ENCODE measurements at regions not wholly inside any gene's neighbourhood (a gene's known extent, or its start where the extent isn't known, plus 50 kb on each side); places are given as distances from the start of the nearest gene placed in this dataset.

DNA sequence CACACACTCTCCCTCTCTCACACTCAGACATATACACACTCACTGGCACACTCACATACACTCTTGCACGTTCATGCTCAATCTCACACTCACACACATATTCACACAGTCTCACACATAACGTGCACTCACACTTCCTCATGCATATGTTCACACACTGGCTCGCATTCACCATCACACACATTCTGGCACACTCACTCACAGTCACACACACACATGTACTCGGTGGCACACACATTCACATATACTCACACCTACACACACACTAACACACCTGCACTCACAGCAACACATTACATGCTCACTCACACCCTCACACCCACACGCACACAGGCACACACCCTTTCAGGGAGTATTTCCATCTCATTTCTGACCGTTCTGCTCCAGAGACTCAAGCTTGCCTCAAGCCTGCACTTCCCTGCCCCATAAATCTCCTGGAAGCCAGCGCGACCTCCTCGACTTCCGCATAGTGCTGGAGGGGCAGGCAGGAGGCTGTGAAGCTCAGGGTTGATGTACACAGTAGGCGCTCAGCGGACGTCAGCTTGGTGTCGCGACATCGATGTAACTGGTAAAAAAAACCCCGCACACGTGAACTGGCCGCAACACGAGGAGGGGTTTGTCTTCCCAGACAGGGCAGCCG lies 66.7 kb upstream of the FOXF1 start:
- Histone ChIP-seq H3K36me3 (ENCODE audit: control insufficient read depth in 2 of 2, extremely low read depth in 1 of 2, insufficient read depth in 2 of 2, low read length in 2 of 2) (no peaks in the 10 kb centered on the region), H3K79me2 (ENCODE audit: control insufficient read depth, insufficient read depth, low read length) (no peaks in the 10 kb centered on the region), H4K20me1 (replicated peaks; ENCODE audit: control insufficient read depth, extremely low read depth, insufficient read depth, low read length) (no peaks in the 10 kb centered on the region), H3K4me1 (ENCODE audit: control insufficient read depth, extremely low read depth, insufficient read depth, low read length) (peaks cover 6% of the 10 kb centered on the region), H3K4me2 (ENCODE audit: insufficient read depth, low read length) (no peak overlapping the region), H3K27me3 (ENCODE audit: control insufficient read depth in 2 of 2, insufficient read depth in 2 of 2, low read length in 2 of 2) (peaks cover 10 to 11% of the 10 kb centered on the region in 2 experiments), H3K27ac (ENCODE audit: insufficient read depth, low read depth, low read length) (no peak overlapping the region), H3K9me3 (replicated peaks; ENCODE audit: control insufficient read depth, insufficient read depth, low read length) (no peaks in the 10 kb centered on the region), H3K9ac (replicated peaks; ENCODE audit: extremely low read depth, insufficient read depth, low read length) (no peak overlapping the region), H3K9me1 (replicated peaks; ENCODE audit: control insufficient read depth, extremely low read depth, insufficient read depth, low read length) (no peaks in the 10 kb centered on the region), H2AFZ (ENCODE audit: low read depth, low read length) (no peak overlapping the region), H3K4me3 (replicated peaks in 1 of 3; ENCODE audit: insufficient read depth in 1 of 3, low read depth in 1 of 3, low read length in 3 of 3) (no peak overlapping the region)
- dilution Hi-C loops (cut with MboI; ENCODE audit: extremely low pct_ligation_motif_present, low sequenced_read_pairs): no loop called here
- ChIA-PET CTCF (interaction anchor here (1.0 kb wide), 1 partner anchor 192 kb away, joined by 4 read pairs; no protein-coding TSS in a partner anchor), POLR2A (no interaction called here)
- intact Hi-C loops (cut with micrococcal nuclease): loop anchor here (1.0 kb wide), 1 partner anchor 56 kb away; no protein-coding TSS in a partner anchor
- no peak for FAIRE-seq
- DNase-seq (ENCODE audit: low read depth, low spot score): no peak
- BruUV-seq (replicated peaks): no TSS peak
- no peak for TF ChIP-seq FOS (IDR thresholded peaks at IDR 0.05; ENCODE audit: borderline replicate concordance, insufficient read depth, low read length)
- TF ChIP-seq POLR2A (IDR thresholded peaks at IDR 0.05; ENCODE audit: low read depth, low read length): no peak
- no peak for TF ChIP-seq GATA2 (IDR thresholded peaks at IDR 0.05; ENCODE audit: insufficient read depth, insufficient read length, low read depth, low read length)
- TF ChIP-seq JUN (IDR thresholded peaks at IDR 0.05; ENCODE audit: borderline replicate concordance, insufficient read depth, insufficient read length, low read depth): no peak
- TF ChIP-seq, protein P1, sequence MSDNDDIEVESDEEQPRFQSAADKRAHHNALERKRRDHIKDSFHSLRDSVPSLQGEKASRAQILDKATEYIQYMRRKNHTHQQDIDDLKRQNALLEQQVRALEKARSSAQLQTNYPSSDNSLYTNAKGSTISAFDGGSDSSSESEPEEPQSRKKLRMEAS (IDR thresholded peaks at IDR 0.05; ENCODE audit: insufficient read depth, insufficient read length): no peak
- no peak for TF ChIP-seq POLR2AphosphoS5 (IDR thresholded peaks at IDR 0.05; ENCODE audit: insufficient read depth, low read depth, low read length)
- no peak for TF ChIP-seq MYC (IDR thresholded peaks at IDR 0.05; ENCODE audit: low read depth, low read length)

GRCh38 chr16:86444261-86444660 lies 66.1 kb upstream of the FOXF1 start:
- H3K79me2 ChIP-seq (ENCODE audit: control insufficient read depth, insufficient read depth, low read length): no peaks in the 10 kb centered on the region
- H3K36me3 ChIP-seq (ENCODE audit: control insufficient read depth in 2 of 2, extremely low read depth in 1 of 2, insufficient read depth in 2 of 2, low read length in 2 of 2): no peaks in the 10 kb centered on the region
- dilution Hi-C loops (cut with MboI; ENCODE audit: extremely low pct_ligation_motif_present, low sequenced_read_pairs): no loop called here
- no peak for FAIRE-seq
- H3K4me1 ChIP-seq (ENCODE audit: control insufficient read depth, extremely low read depth, insufficient read depth, low read length): peaks cover 6% of the 10 kb centered on the region
- TF ChIP-seq MYC (IDR thresholded peaks at IDR 0.05; ENCODE audit: low read depth, low read length) (no peak), JUN (IDR thresholded peaks at IDR 0.05; ENCODE audit: borderline replicate concordance, insufficient read depth, insufficient read length, low read depth) (no peak), POLR2A (IDR thresholded peaks at IDR 0.05; ENCODE audit: low read depth, low read length) (no peak)
- TF ChIP-seq, protein P1 (IDR thresholded peaks at IDR 0.05; ENCODE audit: insufficient read depth, insufficient read length): no peak
- H2AFZ ChIP-seq (ENCODE audit: low read depth, low read length): no peak overlapping the region
- peaks cover 9 to 10% of the 10 kb centered on the region in 2 experiments for H3K27me3 ChIP-seq (ENCODE audit: control insufficient read depth in 2 of 2, insufficient read depth in 2 of 2, low read length in 2 of 2)
- peak; percentile 55 for DNase-seq (ENCODE audit: low read depth, low spot score)
- H3K9me1 ChIP-seq (replicated peaks; ENCODE audit: control insufficient read depth, extremely low read depth, insufficient read depth, low read length): no peaks in the 10 kb centered on the region
- H3K9ac ChIP-seq (replicated peaks; ENCODE audit: extremely low read depth, insufficient read depth, low read length): no peak overlapping the region
- H3K4me2 ChIP-seq (ENCODE audit: insufficient read depth, low read length): no peak overlapping the region
- no peaks in the 10 kb centered on the region for H4K20me1 ChIP-seq (replicated peaks; ENCODE audit: control insufficient read depth, extremely low read depth, insufficient read depth, low read length)
- no TSS peak for BruUV-seq (replicated peaks)
- ChIA-PET CTCF (interaction anchor here (1.0 kb wide), 1 partner anchor 192 kb away, joined by 4 read pairs; no protein-coding TSS in a partner anchor), POLR2A (no interaction called here)
- no peak overlapping the region for H3K27ac ChIP-seq (ENCODE audit: insufficient read depth, low read depth, low read length)
- no peaks in the 10 kb centered on the region for H3K9me3 ChIP-seq (replicated peaks; ENCODE audit: control insufficient read depth, insufficient read depth, low read length)
- H3K4me3 ChIP-seq (replicated peaks in 1 of 3; ENCODE audit: insufficient read depth in 1 of 3, low read depth in 1 of 3, low read length in 3 of 3): no peak overlapping the region
- intact Hi-C loops (cut with micrococcal nuclease): loop anchor here (1.0 kb wide), 1 partner anchor 57 kb away; no protein-coding TSS in a partner anchor

Data from endothelial cell of umbilical vein (primary cell).